ENCODE measurements at regions not wholly inside any gene's neighbourhood (a gene's known extent, or its start where the extent isn't known, plus 50 kb on each side); places are given as distances from the start of the nearest gene placed in this dataset.

DNA sequence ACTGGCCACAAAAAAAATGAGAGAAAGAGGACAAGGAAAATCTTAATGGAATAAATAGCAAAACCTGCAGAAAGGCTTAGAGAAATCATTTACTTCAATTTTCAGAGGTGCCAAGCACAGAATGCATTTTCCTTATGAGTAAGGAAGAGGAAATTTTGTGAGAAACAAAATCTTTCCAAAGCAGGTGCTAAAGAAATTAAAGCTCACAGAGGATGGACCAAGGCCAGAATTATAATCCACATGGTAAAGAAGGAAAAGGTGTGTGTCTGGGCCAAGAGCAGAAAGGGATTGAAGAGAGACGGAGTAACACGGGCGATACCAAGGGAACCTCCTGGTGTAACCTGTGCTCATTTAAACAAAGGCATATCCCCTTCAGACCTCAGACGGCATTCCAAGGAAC is 340.0 kb upstream of the NFIA start:
- no CpG with 5 or more reads among the region's 4 CpGs for WGBS, 2 donors (ENCODE audit: extremely low coverage in 2 of 2, insufficient read length in 2 of 2, insufficient replicate concordance in 1 of 2)
- H3K4me1 ChIP-seq (ENCODE audit: control insufficient read depth in 2 of 2, insufficient read depth in 1 of 2, low read depth in 1 of 2, low read length in 2 of 2) = peaks cover 0 to 2% of the 10 kb centered on the region in 2 donors
- H3K79me1 ChIP-seq (ENCODE audit: low read depth, low read length) = no peaks in the 10 kb centered on the region
- H3K9ac ChIP-seq (ENCODE audit: low read depth, low read length, poor library complexity) = no peak overlapping the region
- H3K36me3 ChIP-seq (replicated peaks in 1 of 2; ENCODE audit: control insufficient read depth in 2 of 2, insufficient read depth in 2 of 2, low read length in 2 of 2) = no peaks in the 10 kb centered on the region
- H2BK5ac ChIP-seq (ENCODE audit: low read length) = no peak overlapping the region
- no peak overlapping the region for H3K18ac ChIP-seq (ENCODE audit: low read length)
- no peak overlapping the region for H3K23ac ChIP-seq (ENCODE audit: low read depth, low read length, poor library complexity)
- H3K14ac ChIP-seq (ENCODE audit: low read length) = no peak overlapping the region
- no peak overlapping the region for H3K4me2 ChIP-seq (ENCODE audit: insufficient read depth, low read length, poor library complexity, severe bottlenecking)
- H2BK12ac ChIP-seq (ENCODE audit: low read length) = no peak overlapping the region
- no peak overlapping the region for H3K4ac ChIP-seq (ENCODE audit: low read length)
- no peak overlapping the region for H3K4me3 ChIP-seq (ENCODE audit: low read length in 2 of 2)
- no peaks in the 10 kb centered on the region for H3K9me3 ChIP-seq (replicated peaks in 1 of 2; ENCODE audit: control insufficient read depth in 2 of 2, insufficient read depth in 1 of 2, low read depth in 1 of 2, low read length in 2 of 2)
- H2AFZ ChIP-seq (ENCODE audit: low read length) = no peak overlapping the region
- no peaks in the 10 kb centered on the region for H3K27me3 ChIP-seq (ENCODE audit: control insufficient read depth in 3 of 3, insufficient read depth in 3 of 3, low read depth in 1 of 3, low read length in 3 of 3)
- H3K27ac ChIP-seq (replicated peaks; ENCODE audit: low read length) = no peak overlapping the region
- H4K8ac ChIP-seq (ENCODE audit: low read depth, low read length) = no peak overlapping the region
- DNase-seq (ENCODE audit: low spot score) = no peak
- no peak overlapping the region for H2BK15ac ChIP-seq (ENCODE audit: low read length)
- no peak overlapping the region for H2AK5ac ChIP-seq (ENCODE audit: low read depth, low read length)
- H2BK120ac ChIP-seq (ENCODE audit: low read depth, low read length) = no peak overlapping the region
- H4K91ac ChIP-seq (ENCODE audit: low read depth, low read length, poor library complexity) = no peak overlapping the region

DNA sequence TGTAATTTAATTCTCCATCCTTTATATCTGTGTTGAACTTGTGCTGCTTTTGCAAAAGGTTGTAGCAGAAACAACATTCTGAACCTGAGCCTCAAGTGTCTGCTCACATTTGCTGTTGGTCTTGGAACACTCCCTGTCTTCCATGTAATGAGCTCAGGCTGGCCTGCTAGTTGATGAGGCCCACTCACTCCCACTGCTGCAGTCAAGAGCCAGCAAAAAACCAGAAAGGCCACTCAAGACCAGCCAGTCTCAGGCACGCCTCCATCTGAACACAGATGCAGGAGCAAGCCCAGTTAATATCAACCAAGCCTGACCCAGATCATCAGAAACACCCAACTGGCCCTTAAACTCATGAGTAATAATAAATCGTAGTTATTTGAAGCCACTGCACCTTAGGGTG is 342.2 kb upstream of the NFIA start:
- Histone ChIP-seq H3K9ac (ENCODE audit: low read depth, low read length, poor library complexity) (no peak overlapping the region), H3K36me3 (replicated peaks in 1 of 2; ENCODE audit: control insufficient read depth in 2 of 2, insufficient read depth in 2 of 2, low read length in 2 of 2) (no peaks in the 10 kb centered on the region), H3K14ac (ENCODE audit: low read length) (no peak overlapping the region), H2AK5ac (ENCODE audit: low read depth, low read length) (no peak overlapping the region), H3K4me2 (ENCODE audit: insufficient read depth, low read length, poor library complexity, severe bottlenecking) (no peak overlapping the region), H3K4ac (ENCODE audit: low read length) (no peak overlapping the region), H3K27me3 (ENCODE audit: control insufficient read depth in 3 of 3, insufficient read depth in 3 of 3, low read depth in 1 of 3, low read length in 3 of 3) (no peaks in the 10 kb centered on the region), H3K23ac (ENCODE audit: low read depth, low read length, poor library complexity) (no peak overlapping the region), H2BK120ac (ENCODE audit: low read depth, low read length) (no peak overlapping the region), H4K8ac (ENCODE audit: low read depth, low read length) (no peak overlapping the region), H4K91ac (ENCODE audit: low read depth, low read length, poor library complexity) (no peak overlapping the region), H3K4me1 (ENCODE audit: control insufficient read depth in 2 of 2, insufficient read depth in 1 of 2, low read depth in 1 of 2, low read length in 2 of 2) (no peaks in the 10 kb centered on the region), H3K9me3 (replicated peaks in 1 of 2; ENCODE audit: control insufficient read depth in 2 of 2, insufficient read depth in 1 of 2, low read depth in 1 of 2, low read length in 2 of 2) (no peaks in the 10 kb centered on the region), H3K79me1 (ENCODE audit: low read depth, low read length) (no peaks in the 10 kb centered on the region), H3K18ac (ENCODE audit: low read length) (no peak overlapping the region), H3K4me3 (ENCODE audit: low read length in 2 of 2) (no peak overlapping the region), H2BK5ac (ENCODE audit: low read length) (no peak overlapping the region), H2BK15ac (ENCODE audit: low read length) (no peak overlapping the region), H2AFZ (ENCODE audit: low read length) (no peak overlapping the region), H3K27ac (replicated peaks; ENCODE audit: low read length) (no peak overlapping the region), H2BK12ac (ENCODE audit: low read length) (no peak overlapping the region)
- no peak for DNase-seq (ENCODE audit: low spot score)
- no CpG with 5 or more reads among the region's 2 CpGs for WGBS, 2 donors (ENCODE audit: extremely low coverage in 2 of 2, insufficient read length in 2 of 2, insufficient replicate concordance in 1 of 2)

DNA sequence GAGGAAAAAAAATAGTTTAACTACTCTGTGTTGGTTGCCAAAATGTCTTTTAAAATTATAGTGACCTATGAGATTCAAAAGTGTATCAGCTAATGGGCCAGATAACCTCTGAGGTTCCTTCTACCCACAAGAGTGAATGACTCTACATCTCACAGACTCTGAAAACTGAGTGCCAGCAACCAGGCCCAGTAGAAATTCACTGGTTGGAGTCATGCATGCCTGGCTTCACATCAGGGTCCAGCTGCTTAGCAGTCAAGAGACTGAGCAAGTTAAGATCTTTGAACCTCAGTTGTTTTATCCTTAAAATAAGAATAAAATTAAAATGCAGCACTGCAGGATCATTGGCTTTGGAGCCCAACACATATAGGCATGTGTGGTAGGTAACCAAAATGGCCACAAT is 342.6 kb upstream of the NFIA start:
- no peak overlapping the region for H3K9ac ChIP-seq (ENCODE audit: low read depth, low read length, poor library complexity)
- H3K4ac ChIP-seq (ENCODE audit: low read length) = no peak overlapping the region
- H3K27ac ChIP-seq (replicated peaks; ENCODE audit: low read length) = no peak overlapping the region
- H4K91ac ChIP-seq (ENCODE audit: low read depth, low read length, poor library complexity) = no peak overlapping the region
- no peak overlapping the region for H3K18ac ChIP-seq (ENCODE audit: low read length)
- no peak overlapping the region for H3K14ac ChIP-seq (ENCODE audit: low read length)
- H3K4me2 ChIP-seq (ENCODE audit: insufficient read depth, low read length, poor library complexity, severe bottlenecking) = no peak overlapping the region
- no peak overlapping the region for H3K23ac ChIP-seq (ENCODE audit: low read depth, low read length, poor library complexity)
- H3K9me3 ChIP-seq (replicated peaks in 1 of 2; ENCODE audit: control insufficient read depth in 2 of 2, insufficient read depth in 1 of 2, low read depth in 1 of 2, low read length in 2 of 2) = no peaks in the 10 kb centered on the region
- H3K27me3 ChIP-seq (ENCODE audit: control insufficient read depth in 3 of 3, insufficient read depth in 3 of 3, low read depth in 1 of 3, low read length in 3 of 3) = no peaks in the 10 kb centered on the region
- no peak overlapping the region for H4K8ac ChIP-seq (ENCODE audit: low read depth, low read length)
- no peak overlapping the region for H2BK12ac ChIP-seq (ENCODE audit: low read length)
- H2BK5ac ChIP-seq (ENCODE audit: low read length) = no peak overlapping the region
- no peak overlapping the region for H2BK15ac ChIP-seq (ENCODE audit: low read length)
- no peak overlapping the region for H2AK5ac ChIP-seq (ENCODE audit: low read depth, low read length)
- no peaks in the 10 kb centered on the region for H3K36me3 ChIP-seq (replicated peaks in 1 of 2; ENCODE audit: control insufficient read depth in 2 of 2, insufficient read depth in 2 of 2, low read length in 2 of 2)
- H3K79me1 ChIP-seq (ENCODE audit: low read depth, low read length) = no peaks in the 10 kb centered on the region
- no peak overlapping the region for H2AFZ ChIP-seq (ENCODE audit: low read length)
- no peaks in the 10 kb centered on the region for H3K4me1 ChIP-seq (ENCODE audit: control insufficient read depth in 2 of 2, insufficient read depth in 1 of 2, low read depth in 1 of 2, low read length in 2 of 2)
- no peak for DNase-seq (ENCODE audit: low spot score)
- no peak overlapping the region for H2BK120ac ChIP-seq (ENCODE audit: low read depth, low read length)
- H3K4me3 ChIP-seq (ENCODE audit: low read length in 2 of 2) = no peak overlapping the region

DNA sequence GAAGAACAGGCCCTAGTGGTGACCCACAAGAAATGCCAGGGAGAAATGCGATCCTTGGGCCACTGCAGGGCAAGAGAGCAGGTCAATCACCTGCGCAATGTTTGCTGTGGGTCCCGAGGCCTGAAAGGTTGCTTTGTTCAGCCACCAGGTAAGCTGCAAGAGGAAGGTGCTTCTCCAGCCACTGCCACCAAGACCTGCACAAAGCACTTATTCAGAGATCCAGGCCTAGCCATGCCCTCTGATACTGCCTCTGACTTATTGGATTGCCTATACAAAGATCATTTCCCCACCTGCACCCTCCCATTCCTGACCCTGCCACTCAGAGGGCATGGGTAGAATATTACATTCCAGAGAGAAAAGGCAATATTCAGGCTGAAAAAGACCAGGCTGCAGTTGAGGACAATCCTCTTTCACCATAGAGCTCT is 349.4 kb upstream of the NFIA start:
- Histone ChIP-seq H2BK5ac (ENCODE audit: low read length) (no peak overlapping the region), H4K91ac (ENCODE audit: low read depth, low read length, poor library complexity) (no peak overlapping the region), H3K9me3 (replicated peaks in 1 of 2; ENCODE audit: control insufficient read depth in 2 of 2, insufficient read depth in 1 of 2, low read depth in 1 of 2, low read length in 2 of 2) (no peaks in the 10 kb centered on the region), H3K27ac (replicated peaks; ENCODE audit: low read length) (no peak overlapping the region), H4K8ac (ENCODE audit: low read depth, low read length) (no peak overlapping the region), H3K23ac (ENCODE audit: low read depth, low read length, poor library complexity) (no peak overlapping the region), H3K4me2 (ENCODE audit: insufficient read depth, low read length, poor library complexity, severe bottlenecking) (no peak overlapping the region), H3K9ac (ENCODE audit: low read depth, low read length, poor library complexity) (no peak overlapping the region), H3K18ac (ENCODE audit: low read length) (no peak overlapping the region), H2BK15ac (ENCODE audit: low read length) (no peak overlapping the region), H3K4ac (ENCODE audit: low read length) (no peak overlapping the region), H2AK5ac (ENCODE audit: low read depth, low read length) (no peak overlapping the region), H3K27me3 (ENCODE audit: control insufficient read depth in 3 of 3, insufficient read depth in 3 of 3, low read depth in 1 of 3, low read length in 3 of 3) (no peaks in the 10 kb centered on the region), H2AFZ (ENCODE audit: low read length) (no peak overlapping the region), H3K14ac (ENCODE audit: low read length) (peak overlapping the region; percentile 11), H3K79me1 (ENCODE audit: low read depth, low read length) (peaks cover 2% of the 10 kb centered on the region), H3K4me1 (ENCODE audit: control insufficient read depth in 2 of 2, insufficient read depth in 1 of 2, low read depth in 1 of 2, low read length in 2 of 2) (no peaks in the 10 kb centered on the region), H3K4me3 (ENCODE audit: low read length in 2 of 2) (no peak overlapping the region), H2BK12ac (ENCODE audit: low read length) (no peak overlapping the region), H2BK120ac (ENCODE audit: low read depth, low read length) (no peak overlapping the region), H3K36me3 (replicated peaks in 1 of 2; ENCODE audit: control insufficient read depth in 2 of 2, insufficient read depth in 2 of 2, low read length in 2 of 2) (no peaks in the 10 kb centered on the region)
- no peak for DNase-seq (ENCODE audit: low spot score)
- no CpG with 5 or more reads among the region's 3 CpGs for WGBS, 2 donors (ENCODE audit: extremely low coverage in 2 of 2, insufficient read length in 2 of 2, insufficient replicate concordance in 1 of 2)
